Type B pancreatic cell (in vitro differentiated cells): ENCODE measurements at regions not wholly inside any gene's neighbourhood (a gene's known extent, or its start where the extent isn't known, plus 50 kb on each side); places are given as distances from the start of the nearest gene placed in this dataset.
A peak's percentile ranks its signal among the peaks of the same experiment; 100 is the strongest.

Source experiments
- DNase-seq: peaks from one replicate; pipeline ENCODE4 v3.0.0; 2021; ENCODE audit warnings: mixed read lengths; ENCODE audit not compliant: unreplicated experiment; ENCODE audit errors: extremely low spot score
- H3K27ac Mint-ChIP-seq: 2 replicates; pipeline ENCODE4 v1.8.0; 2021; ENCODE audit warnings: mild to moderate bottlenecking, mixed read lengths
- H3K27me3 Mint-ChIP-seq: 2 replicates; pipeline ENCODE4 v1.8.0; 2021; ENCODE audit warnings: mixed read lengths
- H3K36me3 Mint-ChIP-seq: 2 replicates; pipeline ENCODE4 v1.8.0; 2021; ENCODE audit warnings: mixed read lengths
- H3K4me1 Mint-ChIP-seq: one replicate; pipeline ENCODE4 v1.8.0; 2021; ENCODE audit warnings: mixed read lengths; ENCODE audit not compliant: unreplicated experiment
- H3K4me3 Mint-ChIP-seq: 2 replicates; pipeline ENCODE4 v1.8.0; 2021; ENCODE audit warnings: mild to moderate bottlenecking, mixed read lengths
- H3K9me3 Mint-ChIP-seq: 2 replicates; pipeline ENCODE4 v1.8.0; 2021; ENCODE audit warnings: mixed read lengths
- TF ChIP-seq, protein P1 (sequence below): fragments of 200-600 bp; sonication (generic); conservative IDR thresholded peaks from 2 replicates; pipeline ENCODE4 v1.5.0; 2021; ENCODE audit warnings: antibody characterized with exemption, mild to moderate bottlenecking

DNA sequence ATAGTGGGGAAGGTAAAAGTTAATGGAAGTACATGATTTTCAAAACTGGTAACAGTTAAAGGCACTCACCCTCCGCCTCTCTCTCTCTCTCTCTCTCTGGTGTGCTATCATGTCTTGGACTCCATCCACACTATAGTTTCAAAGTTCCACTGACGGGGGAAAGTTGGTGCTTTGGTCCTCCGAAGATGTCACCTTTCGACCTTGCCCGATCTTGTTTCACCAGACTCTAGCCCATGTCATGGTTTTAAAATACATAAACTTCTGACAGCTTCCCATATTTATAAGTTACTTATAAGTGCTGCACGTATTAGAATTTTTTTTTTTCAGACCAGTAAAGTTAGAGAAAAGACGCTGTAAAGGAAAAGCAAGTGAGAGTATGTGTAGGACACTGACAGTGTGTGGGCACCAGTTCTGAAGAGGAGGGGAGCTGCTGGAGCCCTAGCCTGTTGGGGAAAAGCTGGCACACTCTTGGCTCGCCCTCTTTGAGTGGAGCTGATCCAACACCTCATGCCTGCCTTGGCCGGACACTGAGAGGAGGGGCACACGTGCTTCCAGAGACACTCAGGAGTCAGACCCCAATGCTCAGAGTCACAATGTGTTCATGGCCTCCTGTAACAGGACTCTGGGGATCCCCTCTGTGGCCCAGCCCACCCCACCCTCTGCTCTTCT, 200.5 kb upstream of the TPM1 start:
- no peaks in the 10 kb centered on the region for H3K27me3 Mint-ChIP-seq
- no peaks in the 10 kb centered on the region for H3K9me3 Mint-ChIP-seq
- TF ChIP-seq, protein P1, sequence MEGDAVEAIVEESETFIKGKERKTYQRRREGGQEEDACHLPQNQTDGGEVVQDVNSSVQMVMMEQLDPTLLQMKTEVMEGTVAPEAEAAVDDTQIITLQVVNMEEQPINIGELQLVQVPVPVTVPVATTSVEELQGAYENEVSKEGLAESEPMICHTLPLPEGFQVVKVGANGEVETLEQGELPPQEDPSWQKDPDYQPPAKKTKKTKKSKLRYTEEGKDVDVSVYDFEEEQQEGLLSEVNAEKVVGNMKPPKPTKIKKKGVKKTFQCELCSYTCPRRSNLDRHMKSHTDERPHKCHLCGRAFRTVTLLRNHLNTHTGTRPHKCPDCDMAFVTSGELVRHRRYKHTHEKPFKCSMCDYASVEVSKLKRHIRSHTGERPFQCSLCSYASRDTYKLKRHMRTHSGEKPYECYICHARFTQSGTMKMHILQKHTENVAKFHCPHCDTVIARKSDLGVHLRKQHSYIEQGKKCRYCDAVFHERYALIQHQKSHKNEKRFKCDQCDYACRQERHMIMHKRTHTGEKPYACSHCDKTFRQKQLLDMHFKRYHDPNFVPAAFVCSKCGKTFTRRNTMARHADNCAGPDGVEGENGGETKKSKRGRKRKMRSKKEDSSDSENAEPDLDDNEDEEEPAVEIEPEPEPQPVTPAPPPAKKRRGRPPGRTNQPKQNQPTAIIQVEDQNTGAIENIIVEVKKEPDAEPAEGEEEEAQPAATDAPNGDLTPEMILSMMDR, result no peak
- peaks cover 38% of the 10 kb centered on the region for H3K4me1 Mint-ChIP-seq
- no peak for DNase-seq
- no peak overlapping the region for H3K4me3 Mint-ChIP-seq
- H3K27ac Mint-ChIP-seq, result no peak overlapping the region
- H3K36me3 Mint-ChIP-seq, result peaks cover 47% of the 10 kb centered on the region

DNA sequence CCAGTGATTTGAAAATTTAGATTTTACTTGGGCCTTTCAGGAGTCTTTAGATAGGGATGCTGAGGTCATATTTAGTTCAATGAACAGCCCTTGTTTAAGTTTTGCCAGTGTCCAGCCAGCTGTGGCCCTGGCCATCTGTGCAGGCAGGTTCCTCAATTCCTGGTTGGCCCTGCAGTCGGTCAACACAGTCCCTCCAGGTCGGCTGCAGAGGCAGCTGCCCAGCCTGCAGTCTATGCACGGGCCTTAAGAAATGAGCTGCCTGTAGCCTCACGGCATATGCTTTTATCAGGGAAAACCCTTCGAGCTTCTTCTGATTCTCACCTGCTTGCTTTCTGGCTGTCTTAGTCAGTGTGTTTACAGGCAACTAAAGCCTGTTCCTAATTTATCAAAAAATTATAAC, 199.2 kb upstream of the TPM1 start:
- no peaks in the 10 kb centered on the region for H3K27me3 Mint-ChIP-seq
- peaks cover 43% of the 10 kb centered on the region for H3K4me1 Mint-ChIP-seq
- no peak overlapping the region for H3K4me3 Mint-ChIP-seq
- TF ChIP-seq, protein P1, result no peak
- H3K9me3 Mint-ChIP-seq, result no peaks in the 10 kb centered on the region
- peaks cover 44% of the 10 kb centered on the region for H3K36me3 Mint-ChIP-seq
- no peak overlapping the region for H3K27ac Mint-ChIP-seq
- no peak for DNase-seq

DNA sequence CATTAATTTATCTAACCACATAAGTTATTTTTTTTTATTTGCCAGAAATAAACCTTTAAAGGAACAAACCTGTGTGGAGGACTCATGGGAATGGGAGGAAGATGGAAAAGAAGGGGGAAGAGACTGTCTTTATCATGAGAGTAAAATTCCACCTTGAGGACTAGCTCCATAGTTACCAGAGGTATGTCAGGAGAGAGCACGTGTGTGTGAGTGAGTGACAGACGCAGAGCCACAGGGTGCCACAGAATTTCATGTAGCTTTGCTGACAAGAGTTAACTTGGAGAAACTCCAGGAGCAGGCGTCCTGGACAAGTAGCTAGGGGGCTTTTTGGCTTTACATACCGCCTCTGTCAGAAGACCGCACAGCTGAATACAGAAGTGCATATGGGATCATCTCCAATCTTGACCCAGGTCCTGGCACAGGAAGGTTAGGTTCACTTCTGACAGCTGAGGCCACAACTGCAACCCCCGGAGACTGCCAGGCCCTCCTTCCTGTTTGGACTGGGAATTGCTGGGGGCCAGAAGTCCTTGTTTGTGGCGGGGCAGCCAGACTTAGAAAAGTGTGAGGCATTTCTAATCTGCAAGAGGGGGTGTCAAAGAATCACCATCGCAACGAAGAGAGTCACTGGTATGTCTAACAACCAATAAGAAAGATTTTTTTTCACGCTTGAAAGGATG, 197.8 kb upstream of the TPM1 start:
- Mint-ChIP-seq H3K27me3 (no peaks in the 10 kb centered on the region), H3K4me3 (no peak overlapping the region), H3K36me3 (peaks cover 36% of the 10 kb centered on the region), H3K4me1 (peaks cover 49% of the 10 kb centered on the region), H3K27ac (no peak overlapping the region), H3K9me3 (no peaks in the 10 kb centered on the region)
- no peak for DNase-seq
- TF ChIP-seq, protein P1, result no peak

DNA sequence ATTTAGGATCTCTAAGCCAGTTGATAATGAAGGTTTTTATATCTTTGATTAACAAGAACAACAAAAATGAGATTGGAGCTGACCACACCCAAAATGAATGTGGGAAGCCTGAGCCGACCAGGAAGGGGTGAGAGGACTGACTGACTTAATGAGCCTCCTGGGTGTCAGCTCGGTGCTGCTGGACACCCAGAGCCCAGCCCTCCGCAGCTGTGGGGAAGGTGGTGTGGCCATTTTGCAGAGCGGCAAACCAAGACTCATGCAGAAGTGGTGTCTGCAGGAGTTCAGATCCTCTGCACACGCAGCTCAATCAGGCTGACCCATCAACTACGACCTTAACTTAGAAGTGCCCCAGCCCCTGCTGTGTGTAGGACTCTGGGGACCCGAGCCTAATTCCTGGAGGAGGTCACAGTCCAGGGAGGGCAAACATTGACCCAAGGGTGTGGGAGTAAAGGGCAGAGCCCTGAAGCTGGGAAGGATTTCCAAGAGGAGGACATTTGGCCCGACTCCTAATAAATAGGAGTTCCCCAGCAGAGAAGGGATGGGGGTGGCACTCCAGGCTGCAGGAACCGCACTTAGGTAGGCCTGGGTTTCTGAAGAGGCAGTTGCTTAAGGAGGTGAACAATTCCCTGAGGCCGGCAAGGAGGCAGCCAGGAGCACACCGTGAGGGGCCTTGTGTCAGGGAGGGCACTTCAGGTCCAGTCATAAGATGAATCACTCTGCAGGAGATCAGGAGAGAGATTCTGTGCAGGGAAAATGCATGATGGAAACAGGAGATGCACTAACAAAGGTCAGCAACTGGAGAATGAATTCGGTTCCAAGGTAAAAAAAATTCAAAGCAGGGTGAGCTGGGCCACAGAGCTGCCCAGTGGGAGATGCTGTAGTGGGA, 197.1 kb upstream of the TPM1 start:
- H3K4me3 Mint-ChIP-seq, result no peak overlapping the region
- H3K27ac Mint-ChIP-seq, result peak overlapping the region; percentile 1
- TF ChIP-seq, protein P1, result no peak
- H3K27me3 Mint-ChIP-seq, result no peaks in the 10 kb centered on the region
- no peaks in the 10 kb centered on the region for H3K9me3 Mint-ChIP-seq
- DNase-seq, result no peak
- H3K36me3 Mint-ChIP-seq, result peaks cover 29% of the 10 kb centered on the region
- peaks cover 54% of the 10 kb centered on the region for H3K4me1 Mint-ChIP-seq

DNA sequence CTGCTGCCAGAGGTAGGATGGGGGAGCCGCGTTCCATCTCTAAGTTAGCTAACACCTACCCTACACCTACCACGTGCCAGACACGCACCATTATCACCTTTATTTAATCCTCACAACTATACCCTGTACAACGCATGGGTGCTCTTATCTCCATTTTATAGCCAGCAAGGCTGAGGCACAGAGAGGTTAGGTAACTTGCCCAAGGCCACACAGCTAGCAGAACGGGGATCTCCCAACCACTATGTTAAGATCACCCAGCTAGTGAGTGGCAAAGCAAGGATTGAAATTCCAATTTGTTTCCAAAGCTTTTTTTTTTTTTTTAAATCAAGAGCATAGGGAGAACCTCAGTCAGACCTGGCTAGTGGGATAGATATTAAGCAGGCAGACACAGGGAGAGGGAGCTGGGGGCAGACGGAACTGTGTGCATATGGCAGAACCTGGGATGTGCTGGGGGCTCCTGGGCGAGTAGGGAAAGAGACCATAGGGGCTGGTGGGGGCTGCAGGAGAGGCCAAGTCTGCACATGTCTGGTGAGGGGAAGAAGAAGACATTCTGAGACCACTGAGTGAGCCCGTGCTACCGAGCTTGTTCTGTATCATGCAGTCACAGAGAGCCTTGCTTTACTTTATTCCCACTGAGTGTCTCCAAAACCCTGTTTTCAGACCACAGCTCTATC, 196.3 kb upstream of the TPM1 start:
- H3K9me3 Mint-ChIP-seq, result no peaks in the 10 kb centered on the region
- no peak for DNase-seq
- no peaks in the 10 kb centered on the region for H3K27me3 Mint-ChIP-seq
- H3K4me3 Mint-ChIP-seq, result no peak overlapping the region
- TF ChIP-seq, protein P1, result no peak
- peaks cover 22% of the 10 kb centered on the region for H3K36me3 Mint-ChIP-seq
- peak overlapping the region; percentile 1 for H3K27ac Mint-ChIP-seq
- peaks cover 62% of the 10 kb centered on the region for H3K4me1 Mint-ChIP-seq
